ENCODE measurements at regions not wholly inside any gene's neighbourhood (a gene's known extent, or its start where the extent isn't known, plus 50 kb on each side); places are given as distances from the start of the nearest gene placed in this dataset.

GRCh38 chr12:98422812-98423211 is 92.6 kb upstream of the TMPO start:
- no peaks in the 10 kb centered on the region for H3K36me3 ChIP-seq
- ATAC-seq (no peak), DNase-seq (no peak)
- TF ChIP-seq CTCF (IDR thresholded peaks at IDR 0.05): peak in 2 of 9 donors; percentile 16 to 27
- no peaks in the 10 kb centered on the region for H3K9me3 ChIP-seq
- 88 to 95% methylated on average over 4 of the region's 4 CpGs for WGBS, 2 donors
- H3K27ac ChIP-seq: peak overlapping the region in 1 of 10 donors; percentile 15
- peaks cover 3 to 34% (median 17%) of the 10 kb centered on the region in 9 donors for H3K4me1 ChIP-seq
- no peaks in the 10 kb centered on the region for H3K27me3 ChIP-seq
- intact Hi-C loops (cut with DNase I): loop anchor here in 6 of 10 donors (5.0 to 10.0 kb wide), 4 partner anchors 62 to 232 kb away; partner anchors contain the start of gene TMPO (in 5 of the 6)
- H3K4me3 ChIP-seq: no peak overlapping the region

DNA sequence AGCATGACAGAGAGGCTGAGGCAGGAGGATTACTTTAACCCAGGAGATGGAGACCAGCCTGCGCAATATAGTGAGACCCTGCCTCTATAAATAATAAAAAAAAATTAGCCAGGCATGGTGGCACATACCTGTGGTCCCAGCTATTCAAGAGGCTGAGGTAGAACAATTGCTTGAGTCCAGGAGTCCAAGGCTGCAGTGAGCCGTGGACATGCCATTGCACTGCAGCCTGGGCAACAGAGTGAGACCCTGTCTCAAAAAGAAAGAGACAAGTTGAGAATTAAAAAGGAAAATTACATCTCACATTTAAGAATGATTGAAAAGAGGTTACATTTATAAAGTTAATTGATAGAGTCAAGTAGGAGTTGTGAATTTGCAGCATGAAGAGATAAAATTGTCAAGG is 91.4 kb upstream of the TMPO start:
- no peaks in the 10 kb centered on the region for H3K36me3 ChIP-seq
- DNase-seq (no peak), ATAC-seq (no peak)
- H3K4me1 ChIP-seq: peaks cover 0 to 23% (median 7%) of the 10 kb centered on the region in 9 donors
- WGBS, 2 donors: 71 to 97% methylated on average over 2 of the region's 2 CpGs
- no peak overlapping the region for H3K4me3 ChIP-seq
- H3K9me3 ChIP-seq: no peaks in the 10 kb centered on the region
- intact Hi-C loops (cut with DNase I): loop anchor here in 7 of 10 donors (2.0 to 10.0 kb wide), 5 partner anchors 61 to 231 kb away; partner anchors contain the start of gene TMPO (in 5 of the 7)
- no peak for TF ChIP-seq CTCF (IDR thresholded peaks at IDR 0.05)
- H3K27me3 ChIP-seq: no peaks in the 10 kb centered on the region
- H3K27ac ChIP-seq: no peak overlapping the region

GRCh38 chr12:98424726-98425401 is 90.5 kb upstream of the TMPO start:
- intact Hi-C loops (cut with DNase I): loop anchor here (1.0 to 10.0 kb wide), 6 partner anchors 60 to 230 kb away; partner anchors contain the start of gene TMPO (in 8 of the 10)
- no peaks in the 10 kb centered on the region for H3K9me3 ChIP-seq
- peak overlapping the region in 2 of 10 donors; percentile 5 to 9 for H3K27ac ChIP-seq
- peak in 7 of 8 donors; percentile 52 to 81 (median 77) for ATAC-seq
- H3K4me3 ChIP-seq: no peak overlapping the region
- WGBS, 2 donors: 17 to 20% methylated on average over 9 of the region's 9 CpGs
- TF ChIP-seq CTCF (IDR thresholded peaks at IDR 0.05): peak; percentile 39 to 81 (median 70)
- H3K27me3 ChIP-seq: no peaks in the 10 kb centered on the region
- H3K36me3 ChIP-seq: no peaks in the 10 kb centered on the region
- H3K4me1 ChIP-seq: peaks cover 0 to 14% (median 4%) of the 10 kb centered on the region in 9 donors
- peak; percentile 39 to 40 for DNase-seq

DNA sequence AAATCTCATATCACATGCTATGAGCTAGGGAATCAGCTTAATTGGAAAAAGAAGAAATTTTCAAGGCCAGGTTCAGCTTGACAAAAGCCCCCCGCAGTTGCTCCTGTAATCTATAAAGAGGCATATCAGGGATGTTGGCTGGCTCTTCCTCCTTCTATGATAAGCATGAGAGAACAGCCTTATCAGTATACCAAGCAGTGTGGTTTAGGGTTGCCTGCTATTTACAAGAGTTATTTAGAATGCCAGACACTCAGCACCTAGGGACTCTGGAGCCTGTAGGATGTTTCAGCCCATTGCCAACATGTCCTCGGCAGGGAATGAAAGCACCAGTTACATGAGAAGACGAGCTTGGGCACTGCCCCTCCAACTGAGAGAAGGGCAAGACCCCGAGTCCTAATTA is 89.5 kb upstream of the TMPO start:
- no peaks in the 10 kb centered on the region for H3K36me3 ChIP-seq
- H3K27ac ChIP-seq: no peak overlapping the region
- 47 to 51% methylated on average over 4 of the region's 4 CpGs for WGBS, 2 donors
- TF ChIP-seq CTCF (IDR thresholded peaks at IDR 0.05): no peak
- ATAC-seq (no peak), DNase-seq (no peak)
- H3K4me1 ChIP-seq: peaks cover 0 to 9% (median 4%) of the 10 kb centered on the region in 9 donors
- no peak overlapping the region for H3K4me3 ChIP-seq
- H3K27me3 ChIP-seq: no peaks in the 10 kb centered on the region
- H3K9me3 ChIP-seq: peaks cover 0 to under 1% (median 0%) of the 10 kb centered on the region in 11 donors
- intact Hi-C loops (cut with DNase I): loop anchor here in 7 of 10 donors (1.0 to 10.0 kb wide), 6 partner anchors 59 to 229 kb away; partner anchors contain the start of gene TMPO (in 4 of the 7)

Data from heart right ventricle (tissue), 16 donors.